GM12875 (cell line): ENCODE measurements at regions not wholly inside any gene's neighbourhood (a gene's known extent, or its start where the extent isn't known, plus 50 kb on each side); places are given as distances from the start of the nearest gene placed in this dataset.

Experiments
- H3K4me3 ChIP-seq: one replicate; pipeline ENCODE4 v1.5.1; 2011; ENCODE audit warnings: low read depth, low read length, control low read depth
- CTCF ChIP-seq: IDR thresholded peaks from 2 replicates; pipeline ENCODE4 v1.5.1; 2011; ENCODE audit warnings: low read depth, mild to moderate bottlenecking, control low read depth, inconsistent platforms, low read length, moderate library complexity, borderline replicate concordance; ENCODE audit not compliant: insufficient read depth

- TF ChIP-seq CTCF, result no peak
Measured at GRCh38 chr5:123719004-123719403, 207.0 kb downstream of the CSNK1G3 start.

GRCh38 chr5:123718238-123718637 is 206.3 kb downstream of the CSNK1G3 start:
- H3K4me3 ChIP-seq, result no peak overlapping the region
- TF ChIP-seq CTCF, result no peak

More at GRCh38 chr5:123719004-123719403, 207.0 kb downstream of the CSNK1G3 start:
- no peak overlapping the region for H3K4me3 ChIP-seq

GRCh38 chr5:123717139-123717538 is 205.2 kb downstream of the CSNK1G3 start:
- H3K4me3 ChIP-seq, result no peak overlapping the region
- no peak for TF ChIP-seq CTCF

- TF ChIP-seq CTCF, result no peak
- no peak overlapping the region for H3K4me3 ChIP-seq
Measured at GRCh38 chr5:123710031-123710430, 198.1 kb downstream of the CSNK1G3 start.

- TF ChIP-seq CTCF, result no peak
- H3K4me3 ChIP-seq, result no peak overlapping the region
Measured at GRCh38 chr5:123709422-123709821, 197.4 kb downstream of the CSNK1G3 start.

- H3K4me3 ChIP-seq, result no peak overlapping the region
- no peak for TF ChIP-seq CTCF
Measured at GRCh38 chr5:123708074-123708806, 196.3 kb downstream of the CSNK1G3 start.

- H3K4me3 ChIP-seq, result no peak overlapping the region
- TF ChIP-seq CTCF, result no peak
Measured at GRCh38 chr5:123706531-123706930, 194.6 kb downstream of the CSNK1G3 start.
